22Rv1 (cell line): ENCODE measurements at regions not wholly inside any gene's neighbourhood (a gene's known extent, or its start where the extent isn't known, plus 50 kb on each side); places are given as distances from the start of the nearest gene placed in this dataset.

Source experiments
- ZFX ChIP-seq: fragments of 450-650 bp; IDR thresholded peaks from 2 replicates; pipeline ENCODE4 v1.6.1; 2017; ENCODE audit warnings: antibody characterized with exemption, borderline replicate concordance
- TF ChIP-seq, protein P1 (sequence below): fragments of 450-650 bp; IDR thresholded peaks from 2 replicates; pipeline ENCODE4 v1.5.1; 2017; ENCODE audit warnings: mild to moderate bottlenecking

DNA sequence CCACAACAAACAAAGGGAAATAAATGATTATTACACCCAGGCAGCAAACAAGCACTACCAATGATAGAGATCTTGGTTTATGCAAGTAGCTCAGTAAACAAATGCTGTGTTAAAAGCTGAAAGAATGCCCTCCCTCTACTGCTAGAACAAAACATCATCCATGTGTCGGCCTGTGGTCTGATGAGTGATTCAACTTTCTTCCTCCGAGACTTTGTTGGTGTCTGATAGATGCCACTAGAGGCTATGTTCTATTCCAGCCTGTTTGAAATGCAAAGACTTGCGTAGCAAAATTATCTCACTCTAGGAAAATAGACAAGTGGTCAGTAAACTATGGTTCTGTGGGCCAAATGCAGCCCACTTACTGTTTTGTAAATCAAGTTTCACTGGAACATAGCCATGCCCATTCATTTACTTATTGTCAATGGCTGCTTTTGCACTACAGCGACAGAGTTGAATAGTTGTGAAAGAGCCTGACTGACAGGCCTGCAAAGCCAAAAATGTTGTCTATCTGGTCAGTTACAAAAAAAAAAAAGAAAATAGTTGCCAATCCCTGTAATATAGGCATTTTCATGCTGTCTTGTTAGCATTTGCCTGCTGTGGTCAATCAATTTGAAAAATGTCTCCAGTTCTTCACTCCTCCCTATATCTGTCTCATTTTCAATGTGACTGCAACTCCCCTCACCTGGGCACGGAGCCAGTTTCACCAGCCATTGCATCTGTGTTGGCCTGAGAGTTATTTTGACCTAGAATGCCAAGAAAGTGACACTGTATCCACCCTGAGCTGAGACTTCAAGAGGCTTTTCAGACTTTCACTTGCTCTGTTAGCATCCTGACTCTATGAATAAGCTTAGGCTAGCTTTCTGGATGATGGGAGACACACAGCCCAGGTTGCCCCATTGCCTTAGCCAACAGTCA lies 544.6 kb upstream of the BTBD3 start:
- TF ChIP-seq, protein P1, sequence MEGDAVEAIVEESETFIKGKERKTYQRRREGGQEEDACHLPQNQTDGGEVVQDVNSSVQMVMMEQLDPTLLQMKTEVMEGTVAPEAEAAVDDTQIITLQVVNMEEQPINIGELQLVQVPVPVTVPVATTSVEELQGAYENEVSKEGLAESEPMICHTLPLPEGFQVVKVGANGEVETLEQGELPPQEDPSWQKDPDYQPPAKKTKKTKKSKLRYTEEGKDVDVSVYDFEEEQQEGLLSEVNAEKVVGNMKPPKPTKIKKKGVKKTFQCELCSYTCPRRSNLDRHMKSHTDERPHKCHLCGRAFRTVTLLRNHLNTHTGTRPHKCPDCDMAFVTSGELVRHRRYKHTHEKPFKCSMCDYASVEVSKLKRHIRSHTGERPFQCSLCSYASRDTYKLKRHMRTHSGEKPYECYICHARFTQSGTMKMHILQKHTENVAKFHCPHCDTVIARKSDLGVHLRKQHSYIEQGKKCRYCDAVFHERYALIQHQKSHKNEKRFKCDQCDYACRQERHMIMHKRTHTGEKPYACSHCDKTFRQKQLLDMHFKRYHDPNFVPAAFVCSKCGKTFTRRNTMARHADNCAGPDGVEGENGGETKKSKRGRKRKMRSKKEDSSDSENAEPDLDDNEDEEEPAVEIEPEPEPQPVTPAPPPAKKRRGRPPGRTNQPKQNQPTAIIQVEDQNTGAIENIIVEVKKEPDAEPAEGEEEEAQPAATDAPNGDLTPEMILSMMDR: no peak
- no peak for TF ChIP-seq ZFX
